ENCODE measurements at regions not wholly inside any gene's neighbourhood (a gene's known extent, or its start where the extent isn't known, plus 50 kb on each side); places are given as distances from the start of the nearest gene placed in this dataset.

DNA sequence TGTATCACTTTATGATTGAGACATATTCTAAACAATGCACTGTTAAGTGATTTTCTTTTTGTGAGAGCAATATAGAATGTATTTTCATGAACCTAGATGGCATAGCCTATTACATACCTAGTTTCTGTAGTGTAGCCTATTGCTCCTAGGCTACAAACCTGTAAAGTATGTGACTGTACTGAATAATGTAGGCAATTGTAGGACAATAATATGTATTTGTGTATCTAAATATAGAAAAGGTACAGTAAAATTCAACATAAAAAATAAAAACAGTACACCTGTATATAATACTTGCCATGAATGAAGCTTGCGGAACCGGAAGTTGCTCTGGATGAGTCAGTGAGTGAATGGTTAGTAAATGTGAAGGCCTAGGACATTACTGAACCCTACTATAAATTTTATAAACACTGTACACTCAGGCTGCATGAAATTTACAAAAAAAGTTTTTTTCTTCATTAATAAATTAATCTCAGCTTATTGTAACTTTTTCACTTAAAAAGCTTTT, 106.7 kb downstream of the VSIG4 start:
- TF ChIP-seq, protein P1, sequence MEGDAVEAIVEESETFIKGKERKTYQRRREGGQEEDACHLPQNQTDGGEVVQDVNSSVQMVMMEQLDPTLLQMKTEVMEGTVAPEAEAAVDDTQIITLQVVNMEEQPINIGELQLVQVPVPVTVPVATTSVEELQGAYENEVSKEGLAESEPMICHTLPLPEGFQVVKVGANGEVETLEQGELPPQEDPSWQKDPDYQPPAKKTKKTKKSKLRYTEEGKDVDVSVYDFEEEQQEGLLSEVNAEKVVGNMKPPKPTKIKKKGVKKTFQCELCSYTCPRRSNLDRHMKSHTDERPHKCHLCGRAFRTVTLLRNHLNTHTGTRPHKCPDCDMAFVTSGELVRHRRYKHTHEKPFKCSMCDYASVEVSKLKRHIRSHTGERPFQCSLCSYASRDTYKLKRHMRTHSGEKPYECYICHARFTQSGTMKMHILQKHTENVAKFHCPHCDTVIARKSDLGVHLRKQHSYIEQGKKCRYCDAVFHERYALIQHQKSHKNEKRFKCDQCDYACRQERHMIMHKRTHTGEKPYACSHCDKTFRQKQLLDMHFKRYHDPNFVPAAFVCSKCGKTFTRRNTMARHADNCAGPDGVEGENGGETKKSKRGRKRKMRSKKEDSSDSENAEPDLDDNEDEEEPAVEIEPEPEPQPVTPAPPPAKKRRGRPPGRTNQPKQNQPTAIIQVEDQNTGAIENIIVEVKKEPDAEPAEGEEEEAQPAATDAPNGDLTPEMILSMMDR (IDR thresholded peaks at IDR 0.05), result no peak
- no peak for TF ChIP-seq POLR2A (IDR thresholded peaks at IDR 0.05)

Measured in tibial nerve (tissue), 3 donors.